GM12878 (cell line): ENCODE measurements at regions not wholly inside any gene's neighbourhood (a gene's known extent, or its start where the extent isn't known, plus 50 kb on each side); places are given as distances from the start of the nearest gene placed in this dataset.

Source experiments
- ATAC-seq: fragments of 200-7000 bp; cut with Tn5 transposase; 3 replicates; pipeline ENCODE4 v1.9.1; 2020; ENCODE audit warnings: mild to moderate bottlenecking, moderate library complexity
- BruUV-seq: library from RNA; stranded (reverse); fragments of 400-500 nt; replicated peaks from 2 replicates; lab custom pipeline; 2021; lab: Mats Ljungman, UMichigan
- CTCF ChIA-PET: fragments of 300-600 bp; sonication (Branson Sonifier 250); formaldehyde crosslinking; extraction: SDS; loops from one replicate; lab custom pipeline; 2021; ENCODE audit warnings: inconsistent platforms; lab: Yijun Ruan, JAX
- POLR2A ChIA-PET: fragments of 350-600 bp; formaldehyde crosslinking; extraction: SDS; loops from one replicate; lab custom pipeline; 2021; ENCODE audit warnings: inconsistent platforms; lab: Charles Lee
- RAD21 ChIA-PET: fragments of 300-600 bp; sonication (Branson Sonifier 250); formaldehyde crosslinking; loops from one replicate; lab custom pipeline; 2023; ENCODE audit warnings: antibody characterized with exemption; ENCODE audit not compliant: unreplicated experiment; lab: Charles Lee
- SMC1A ChIA-PET: fragments of 300-600 bp; sonication (Branson Sonifier 250); formaldehyde crosslinking; loops from one replicate; lab custom pipeline; 2023; ENCODE audit not compliant: unreplicated experiment, uncharacterized antibody; lab: Charles Lee
- DNase-seq: peaks from one replicate; pipeline ENCODE4 v3.0.0-alpha.2; 2011; ENCODE audit warnings: low read depth, low spot score
- FAIRE-seq: peaks from 3 replicates; lab custom pipeline; 2011; peaks lifted over from hg19 to GRCh38; lab: Jason Lieb, UNC
- H2AFZ ChIP-seq: 2 replicates; pipeline ENCODE4 v1.6.0; 2011; ENCODE audit warnings: low read depth, low read length, control low read depth; ENCODE audit not compliant: control insufficient read depth
- H3K27ac ChIP-seq: 2 replicates; pipeline ENCODE4 v1.5.1; 2011; ENCODE audit warnings: control low read depth; ENCODE audit not compliant: control insufficient read depth, insufficient read depth
- H3K27me3 ChIP-seq, 2 experiments: replicated peaks in 1 of 2; 2 replicates each; pipeline versions ENCODE4 v1.6.0 to v1.6.1; 2011; ENCODE audit warnings: low read length in 1 of 2; ENCODE audit not compliant: control insufficient read depth in 2 of 2, insufficient read depth in 2 of 2
- H3K36me3 ChIP-seq, 2 experiments: 2 replicates each; pipeline ENCODE4 v1.5.1; 2011; ENCODE audit warnings: low read length in 1 of 2; ENCODE audit not compliant: control insufficient read depth in 2 of 2, insufficient read depth in 2 of 2
- H3K4me1 ChIP-seq: 2 replicates; pipeline ENCODE4 v1.6.1; 2011; ENCODE audit warnings: mild to moderate bottlenecking, low read length, moderate library complexity, mixed read lengths; ENCODE audit not compliant: control insufficient read depth, insufficient read depth
- H3K4me2 ChIP-seq: 2 replicates; pipeline ENCODE4 v1.6.0; 2011; ENCODE audit warnings: control low read depth; ENCODE audit not compliant: control insufficient read depth, insufficient read depth
- H3K4me3 ChIP-seq: fragments of 200-600 bp; sonication (generic); 2 replicates; pipeline ENCODE4 v1.5.1; 2016
- H3K79me2 ChIP-seq: 2 replicates; pipeline ENCODE4 v1.6.0; 2011; ENCODE audit warnings: low read length; ENCODE audit not compliant: control insufficient read depth, insufficient read depth
- H3K9ac ChIP-seq: 2 replicates; pipeline ENCODE4 v1.8.0; 2011; ENCODE audit warnings: low read length, control low read depth, mixed read lengths; ENCODE audit not compliant: control insufficient read depth, insufficient read depth
- H3K9me3 ChIP-seq: replicated peaks from 3 replicates; pipeline ENCODE4 v1.5.1; 2011; ENCODE audit warnings: mild to moderate bottlenecking, low read length; ENCODE audit not compliant: control insufficient read depth, insufficient read depth
- H4K20me1 ChIP-seq: 2 replicates; pipeline ENCODE4 v1.6.0; 2011; ENCODE audit not compliant: control insufficient read depth, insufficient read depth
- ATF3 ChIP-seq: IDR thresholded peaks from 2 replicates; pipeline ENCODE4 v1.6.1; 2011; ENCODE audit warnings: low read depth, mild to moderate bottlenecking, low read length, moderate library complexity, borderline replicate concordance; ENCODE audit errors: extremely low read depth
- ATF7 ChIP-seq: fragments of 450-650 bp; IDR thresholded peaks from 2 replicates; pipeline ENCODE4 v1.6.1; 2016; ENCODE audit warnings: low read depth, mild to moderate bottlenecking
- BCL11A ChIP-seq: IDR thresholded peaks from 2 replicates; pipeline ENCODE4 v1.6.1; 2011; ENCODE audit warnings: low read depth, low read length
- CBFB ChIP-seq: IDR thresholded peaks from 2 replicates; pipeline ENCODE4 v1.6.1; 2016; ENCODE audit warnings: antibody characterized with exemption, low read depth
- CUX1 ChIP-seq: IDR thresholded peaks from 2 replicates; pipeline ENCODE4 v1.6.1; 2012; ENCODE audit warnings: improper control_type of control experiment, low read depth, low read length; ENCODE audit not compliant: insufficient replicate concordance
- DPF2 ChIP-seq: fragments of 450-650 bp; IDR thresholded peaks from 2 replicates; pipeline ENCODE4 v1.6.1; 2017; ENCODE audit warnings: mild to moderate bottlenecking
- FOXM1 ChIP-seq: IDR thresholded peaks from 2 replicates; pipeline ENCODE4 v1.6.1; 2012; ENCODE audit warnings: low read depth, mild to moderate bottlenecking, inconsistent platforms, low read length, moderate library complexity
- JUNB ChIP-seq: IDR thresholded peaks from 2 replicates; pipeline ENCODE4 v1.6.1; 2016; ENCODE audit warnings: antibody characterized with exemption, mild to moderate bottlenecking
- KLF5 ChIP-seq: fragments of 450-650 bp; IDR thresholded peaks from 2 replicates; pipeline ENCODE4 v1.6.1; 2014; ENCODE audit warnings: mild to moderate bottlenecking; ENCODE audit not compliant: partially characterized antibody
- MXI1 ChIP-seq: fragments of 150-350 bp; IDR thresholded peaks from 2 replicates; pipeline ENCODE4 v1.6.1; 2011; ENCODE audit warnings: low read depth, mild to moderate bottlenecking, inconsistent platforms, low read length, improper control_type of control experiment
- NBN ChIP-seq: fragments of 450-650 bp; IDR thresholded peaks from 2 replicates; pipeline ENCODE4 v1.6.1; 2016
- RAD51 ChIP-seq: fragments of 450-650 bp; IDR thresholded peaks from 2 replicates; pipeline ENCODE4 v1.6.1; 2016; ENCODE audit warnings: moderate library complexity, mild to moderate bottlenecking, inconsistent platforms
- RCOR1 ChIP-seq: conservative IDR thresholded peaks from 2 replicates; pipeline ENCODE4 v1.6.1; 2012; ENCODE audit warnings: low read depth, low read length, improper control_type of control experiment
- RFX5 ChIP-seq: IDR thresholded peaks from 2 replicates; pipeline ENCODE4 v1.6.1; 2011; ENCODE audit warnings: low read depth, low read length, improper control_type of control experiment
- SREBF2 ChIP-seq: IDR thresholded peaks from 2 replicates; pipeline ENCODE4 v1.6.1; 2012; ENCODE audit warnings: mild to moderate bottlenecking, low read length
- SUZ12 ChIP-seq: fragments of 200-600 bp; sonication (generic); IDR thresholded peaks from one replicate; pipeline ENCODE4 v1.6.1; 2018; ENCODE audit warnings: antibody characterized with exemption, mild to moderate bottlenecking; ENCODE audit not compliant: unreplicated experiment
- TARDBP ChIP-seq: IDR thresholded peaks from 2 replicates; pipeline ENCODE4 v1.6.1; 2016; ENCODE audit warnings: borderline replicate concordance
- ZBTB33 ChIP-seq: fragments of 450-650 bp; IDR thresholded peaks from 2 replicates; pipeline ENCODE4 v1.6.1; 2017; ENCODE audit warnings: mild to moderate bottlenecking
- WGBS: methylation state at CpG from one replicate; pipeline ENCODE4 v1.1.6; 2016; ENCODE audit warnings: low lambda C conversion rate; ENCODE audit not compliant: insufficient replicate concordance, insufficient coverage; ENCODE audit errors: missing lambda C conversion rate; 5-methylcytosine and 5-hydroxymethylcytosine counted together
- in situ Hi-C: fragments of 300-500 bp; cut with MboI; formaldehyde crosslinking; loops from 9 replicates; pipeline ENCODE4 v1.14.3; 2018; ENCODE audit warnings: mixed read lengths
- intact Hi-C: fragments of 100-400 bp; cut with micrococcal nuclease; formaldehyde crosslinking; loops from one replicate; pipeline ENCODE4 v1.14.2; 2022; ENCODE audit not compliant: unreplicated experiment

GRCh38 chr17:69962436-69962995 is 112.5 kb upstream of the KCNJ16 start:
- Histone ChIP-seq H2AFZ (no peak overlapping the region), H3K4me1 (no peaks in the 10 kb centered on the region), H3K79me2 (no peaks in the 10 kb centered on the region), H3K27me3 (no peaks in the 10 kb centered on the region), H3K9me3 (no peaks in the 10 kb centered on the region)
- WGBS, result 68% methylated on average over 2 of the region's 2 CpGs
- POLR2A ChIA-PET, result no interaction called here
- CTCF ChIA-PET, result no interaction called here
- no peak for DNase-seq
- RAD21 ChIA-PET, result no interaction called here
- intact Hi-C loops, result no loop called here
- in situ Hi-C loops, result no loop called here
- TF ChIP-seq BCL11A (no peak), RAD51 (no peak), KLF5 (no peak), NBN (no peak), ATF7 (no peak), DPF2 (no peak), CBFB (no peak), SUZ12 (no peak), ATF3 (no peak), MXI1 (no peak), TARDBP (no peak), CUX1 (no peak), FOXM1 (no peak), RFX5 (no peak), ZBTB33 (no peak), RCOR1 (no peak), SREBF2 (no peak), JUNB (no peak)
- TF ChIP-seq, all 136 proteins: peak for 0
- Histone ChIP-seq H3K36me3 (no peaks in the 10 kb centered on the region), H3K27ac (no peak overlapping the region), H4K20me1 (no peaks in the 10 kb centered on the region), H3K9ac (no peak overlapping the region), H3K4me2 (no peak overlapping the region), H3K4me3 (no peak overlapping the region)
- SMC1A ChIA-PET, result no interaction called here
- FAIRE-seq, result no peak
- no peak for ATAC-seq
- BruUV-seq, result no TSS peak
